Kidney (tissue), 13 donors: ENCODE measurements at regions not wholly inside any gene's neighbourhood (a gene's known extent, or its start where the extent isn't known, plus 50 kb on each side); places are given as distances from the start of the nearest gene placed in this dataset.

Experiments
- DNase-seq, 5 donors: peaks; one replicate each; pipeline ENCODE4 v3.0.0-alpha.2; 2013 to 2020
- FAIRE-seq: peaks from 2 replicates; lab custom pipeline; 2012; peaks lifted over from hg19 to GRCh38; lab: Jason Lieb, UNC
- H3K27ac ChIP-seq, 2 donors: one replicate each; pipeline ENCODE4 v1.7.0; 2013; ENCODE audit warnings: low read depth in 2 of 2, low read length in 2 of 2, inconsistent platforms in 1 of 2
- H3K27me3 ChIP-seq: one replicate; pipeline ENCODE4 v1.7.1; 2013; ENCODE audit warnings: low read length, inconsistent platforms; ENCODE audit not compliant: control insufficient read depth, insufficient read depth
- H3K36me3 ChIP-seq, 3 donors: one replicate each; pipeline versions ENCODE4 v1.7.0 to v1.7.1; 2013; ENCODE audit warnings: low read length in 3 of 3, control low read depth in 1 of 3, inconsistent platforms in 1 of 3; ENCODE audit not compliant: insufficient read depth in 3 of 3, control insufficient read depth in 2 of 3
- H3K4me1 ChIP-seq, 3 donors: one replicate each; pipeline versions ENCODE4 v1.7.0 to v1.7.1; 2013; ENCODE audit warnings: low read length in 3 of 3, inconsistent platforms in 1 of 3, low read depth in 1 of 3; ENCODE audit not compliant: control insufficient read depth in 2 of 3, insufficient read depth in 2 of 3
- H3K4me3 ChIP-seq, 3 donors: one replicate each; pipeline versions ENCODE4 v1.7.0 to v1.8.1; 2013; ENCODE audit warnings: low read length in 3 of 3, control low read depth in 1 of 3, inconsistent platforms in 1 of 3
- H3K9ac ChIP-seq, 3 donors: one replicate each; pipeline versions ENCODE4 v1.7.0 to v1.7.1; 2013; ENCODE audit warnings: low read length in 3 of 3, control low read depth in 1 of 3, inconsistent platforms in 1 of 3
- H3K9me3 ChIP-seq, 3 donors: one replicate each; pipeline versions ENCODE4 v1.7.0 to v1.7.1; 2013; ENCODE audit warnings: low read length in 3 of 3, control low read depth in 1 of 3, inconsistent platforms in 1 of 3; ENCODE audit not compliant: control insufficient read depth in 2 of 3, insufficient read depth in 1 of 3
- CTCF ChIP-seq: IDR thresholded peaks from 3 replicates; pipeline ENCODE4 v1.5.1; 2012; ENCODE audit warnings: mild to moderate bottlenecking, moderate library complexity, borderline replicate concordance; ENCODE audit not compliant: insufficient read depth; ENCODE audit errors: extremely low read depth
- intact Hi-C: fragments of 100-400 bp; cut with DNase I; formaldehyde crosslinking; loops from one replicate; pipeline ENCODE4 v1.11.1; 2022
- donor health status: control.
- donor health status: control.
- donor health status: control.
- donor health status: control.
- donor health status: control.
- donor health status: DM: yes; HTN: yes; CAD: no.
- donor health status: Normal renal cell carcinoma (clear cell type).

GRCh38 chr18:60038731-60039130 is 138.9 kb downstream of the PMAIP1 start:
- intact Hi-C loops, result no loop called here
- no peak for TF ChIP-seq CTCF
- no peak overlapping the region for H3K9ac ChIP-seq
- H3K4me3 ChIP-seq, result no peak overlapping the region
- no peak for FAIRE-seq
- no peaks in the 10 kb centered on the region for H3K9me3 ChIP-seq
- no peaks in the 10 kb centered on the region for H3K36me3 ChIP-seq
- no peaks in the 10 kb centered on the region for H3K27me3 ChIP-seq
- no peaks in the 10 kb centered on the region for H3K4me1 ChIP-seq
- no peak for DNase-seq
- no peak overlapping the region for H3K27ac ChIP-seq

GRCh38 chr18:60027397-60027796 is 127.6 kb downstream of the PMAIP1 start:
- Histone ChIP-seq H3K27ac (no peak overlapping the region), H3K9ac (no peak overlapping the region), H3K4me1 (no peaks in the 10 kb centered on the region), H3K36me3 (no peaks in the 10 kb centered on the region), H3K27me3 (no peaks in the 10 kb centered on the region), H3K4me3 (no peak overlapping the region), H3K9me3 (no peaks in the 10 kb centered on the region)
- FAIRE-seq (no peak), DNase-seq (no peak)
- intact Hi-C loops, result no loop called here
- no peak for TF ChIP-seq CTCF

GRCh38 chr18:60024857-60025256 is 125.1 kb downstream of the PMAIP1 start:
- TF ChIP-seq CTCF, result no peak
- Histone ChIP-seq H3K4me3 (no peak overlapping the region), H3K4me1 (no peaks in the 10 kb centered on the region), H3K9ac (no peak overlapping the region), H3K9me3 (no peaks in the 10 kb centered on the region), H3K27me3 (no peaks in the 10 kb centered on the region), H3K27ac (no peak overlapping the region), H3K36me3 (no peaks in the 10 kb centered on the region)
- peak in 1 of 5 donors; percentile 7 for DNase-seq
- intact Hi-C loops, result no loop called here
- no peak for FAIRE-seq

- no peak for TF ChIP-seq CTCF
- no peaks in the 10 kb centered on the region for H3K4me1 ChIP-seq
- H3K27ac ChIP-seq, result no peak overlapping the region
- no peaks in the 10 kb centered on the region for H3K27me3 ChIP-seq
- H3K9me3 ChIP-seq, result no peaks in the 10 kb centered on the region
- DNase-seq (no peak), FAIRE-seq (no peak)
- no peak overlapping the region for H3K9ac ChIP-seq
- intact Hi-C loops, result no loop called here
- H3K4me3 ChIP-seq, result no peak overlapping the region
- no peaks in the 10 kb centered on the region for H3K36me3 ChIP-seq
These were observed 124.5 kb downstream of the PMAIP1 start for GRCh38 chr18:60024345-60024744.
